Upper lobe of right lung (tissue), 1 donor: ENCODE measurements at regions not wholly inside any gene's neighbourhood (a gene's known extent, or its start where the extent isn't known, plus 50 kb on each side); places are given as distances from the start of the nearest gene placed in this dataset.

Experiments used
- ATAC-seq: fragments of 200-7000 bp; cut with Tn5 transposase; one replicate; pipeline ENCODE4 v1.9.1; 2020; ENCODE audit warnings: mild to moderate bottlenecking, moderate library complexity
- DNase-seq: peaks from one replicate; pipeline ENCODE4 v3.0.0-alpha.2; 2020
- H3K27ac ChIP-seq: fragments of 200-600 bp; one replicate; pipeline ENCODE4 v1.8.0; 2022
- H3K27me3 ChIP-seq: fragments of 200-600 bp; one replicate; pipeline ENCODE4 v1.8.0; 2022; ENCODE audit warnings: mild to moderate bottlenecking
- H3K36me3 ChIP-seq: fragments of 200-600 bp; one replicate; pipeline ENCODE4 v1.8.0; 2022
- H3K4me1 ChIP-seq: fragments of 200-600 bp; one replicate; pipeline ENCODE4 v1.8.0; 2022
- H3K4me3 ChIP-seq: fragments of 200-600 bp; one replicate; pipeline ENCODE4 v1.8.0; 2022; ENCODE audit warnings: mild to moderate bottlenecking
- H3K9me3 ChIP-seq: fragments of 200-600 bp; one replicate; pipeline ENCODE4 v1.8.0; 2022
- intact Hi-C: fragments of 100-400 bp; cut with DNase I; formaldehyde crosslinking; loops from one replicate; pipeline ENCODE4 v1.11.0; 2022
- TF ChIP-seq, protein P1 (sequence below): fragments of 200-600 bp; IDR thresholded peaks from one replicate; pipeline ENCODE4 v1.8.0; 2022; ENCODE audit warnings: antibody characterized with exemption
- donor health status: DM: no; HTN: yes; CAD: no; lungs with severe emphysema.

DNA sequence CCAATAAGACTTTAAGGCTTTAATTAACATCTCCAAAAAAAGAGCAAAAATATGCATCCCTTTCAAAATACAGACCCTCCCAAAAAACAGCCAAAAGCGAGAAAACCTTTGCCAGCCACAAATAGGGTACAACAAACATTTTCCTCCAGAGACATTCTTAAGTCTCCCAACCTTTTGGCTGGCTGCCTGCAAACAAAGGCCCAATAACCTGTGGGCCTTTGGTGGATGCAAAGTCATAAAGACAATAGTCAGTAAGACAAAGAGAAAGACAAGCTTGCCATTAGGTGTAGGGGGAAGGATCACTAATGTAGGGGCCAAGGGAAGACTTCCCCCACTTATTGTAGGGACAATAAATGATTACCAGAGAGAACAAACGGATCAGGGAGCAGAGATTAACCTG is 215.5 kb upstream of the ZFP42 start:
- Histone ChIP-seq H3K4me3 (no peak overlapping the region), H3K4me1 (no peaks in the 10 kb centered on the region), H3K9me3 (no peaks in the 10 kb centered on the region), H3K36me3 (no peaks in the 10 kb centered on the region), H3K27me3 (no peaks in the 10 kb centered on the region), H3K27ac (no peak overlapping the region)
- DNase-seq (no peak), ATAC-seq (no peak)
- intact Hi-C loops: no loop called here
- TF ChIP-seq, protein P1, sequence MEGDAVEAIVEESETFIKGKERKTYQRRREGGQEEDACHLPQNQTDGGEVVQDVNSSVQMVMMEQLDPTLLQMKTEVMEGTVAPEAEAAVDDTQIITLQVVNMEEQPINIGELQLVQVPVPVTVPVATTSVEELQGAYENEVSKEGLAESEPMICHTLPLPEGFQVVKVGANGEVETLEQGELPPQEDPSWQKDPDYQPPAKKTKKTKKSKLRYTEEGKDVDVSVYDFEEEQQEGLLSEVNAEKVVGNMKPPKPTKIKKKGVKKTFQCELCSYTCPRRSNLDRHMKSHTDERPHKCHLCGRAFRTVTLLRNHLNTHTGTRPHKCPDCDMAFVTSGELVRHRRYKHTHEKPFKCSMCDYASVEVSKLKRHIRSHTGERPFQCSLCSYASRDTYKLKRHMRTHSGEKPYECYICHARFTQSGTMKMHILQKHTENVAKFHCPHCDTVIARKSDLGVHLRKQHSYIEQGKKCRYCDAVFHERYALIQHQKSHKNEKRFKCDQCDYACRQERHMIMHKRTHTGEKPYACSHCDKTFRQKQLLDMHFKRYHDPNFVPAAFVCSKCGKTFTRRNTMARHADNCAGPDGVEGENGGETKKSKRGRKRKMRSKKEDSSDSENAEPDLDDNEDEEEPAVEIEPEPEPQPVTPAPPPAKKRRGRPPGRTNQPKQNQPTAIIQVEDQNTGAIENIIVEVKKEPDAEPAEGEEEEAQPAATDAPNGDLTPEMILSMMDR: no peak

DNA sequence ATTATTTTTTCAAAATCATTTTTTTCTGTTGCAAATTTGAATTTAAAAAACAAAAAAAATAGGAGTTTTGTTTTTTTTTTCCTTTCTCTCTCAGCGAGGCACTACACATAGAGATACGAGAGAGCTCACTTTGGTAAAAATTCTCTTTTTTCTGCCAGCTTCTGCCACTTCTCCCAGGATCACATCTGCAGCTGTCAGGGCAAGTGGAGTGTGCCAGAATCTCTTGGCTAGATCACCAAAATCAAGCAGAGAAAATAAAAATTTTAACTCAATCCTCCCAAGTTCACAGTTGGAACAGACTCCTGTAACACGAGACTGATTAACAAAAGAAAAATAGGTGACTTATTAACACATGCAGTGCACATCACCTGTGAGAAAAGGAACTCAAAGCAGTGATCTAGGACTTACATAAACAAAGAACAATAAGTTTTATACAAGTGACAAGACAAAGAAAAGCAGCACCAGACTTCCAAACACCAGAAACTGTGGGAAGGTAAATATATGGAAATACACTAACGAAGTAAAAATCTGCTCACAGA is 213.2 kb upstream of the ZFP42 start:
- Histone ChIP-seq H3K9me3 (no peaks in the 10 kb centered on the region), H3K27me3 (no peaks in the 10 kb centered on the region), H3K4me3 (no peak overlapping the region), H3K4me1 (no peaks in the 10 kb centered on the region), H3K27ac (no peak overlapping the region), H3K36me3 (no peaks in the 10 kb centered on the region)
- TF ChIP-seq, protein P1: no peak
- DNase-seq (no peak), ATAC-seq (no peak)
- intact Hi-C loops: no loop called here

DNA sequence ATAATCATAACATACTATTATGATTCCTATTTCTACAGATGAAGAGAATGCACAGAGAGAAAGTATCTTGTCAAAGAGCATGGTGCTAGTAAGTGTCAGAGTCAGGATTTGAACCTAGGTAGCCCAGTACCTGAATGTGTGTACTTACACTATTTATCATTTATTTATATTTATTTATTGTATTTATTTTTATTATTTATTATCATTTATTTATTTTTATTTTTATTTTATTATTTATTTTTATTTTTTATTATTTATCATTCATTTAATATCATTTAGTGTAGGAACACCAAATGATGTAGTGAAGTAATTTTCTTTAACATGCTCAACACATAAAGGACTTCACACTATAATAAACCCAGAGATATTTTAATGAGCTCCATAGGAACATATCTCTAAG is 209.4 kb upstream of the ZFP42 start:
- intact Hi-C loops: no loop called here
- no peaks in the 10 kb centered on the region for H3K36me3 ChIP-seq
- H3K27me3 ChIP-seq: no peaks in the 10 kb centered on the region
- H3K4me1 ChIP-seq: no peaks in the 10 kb centered on the region
- TF ChIP-seq, protein P1: no peak
- H3K9me3 ChIP-seq: no peaks in the 10 kb centered on the region
- no peak overlapping the region for H3K27ac ChIP-seq
- DNase-seq: no peak
- no peak for ATAC-seq
- H3K4me3 ChIP-seq: no peak overlapping the region

DNA sequence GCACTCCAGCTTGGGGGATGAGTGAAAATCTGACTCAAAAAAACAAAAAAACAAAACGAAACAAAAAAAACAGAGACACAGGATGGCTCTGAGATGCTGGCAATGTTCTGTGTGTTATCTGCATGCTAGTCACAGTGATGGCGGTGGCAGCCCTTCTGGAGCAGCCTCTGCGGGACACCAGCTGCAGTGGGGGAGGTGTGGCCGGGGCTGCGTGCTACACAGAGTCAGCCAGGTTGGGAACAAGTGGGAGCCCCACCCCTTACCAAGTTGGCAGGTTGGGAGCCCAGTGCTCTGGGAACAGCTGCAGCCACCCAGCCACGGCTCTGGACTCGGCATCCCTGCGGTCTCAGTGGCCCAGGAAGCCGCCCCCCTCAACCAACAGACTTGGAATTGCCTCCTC is 206.5 kb upstream of the ZFP42 start:
- no peaks in the 10 kb centered on the region for H3K27me3 ChIP-seq
- TF ChIP-seq, protein P1: no peak
- intact Hi-C loops: no loop called here
- no peak overlapping the region for H3K4me3 ChIP-seq
- no peak overlapping the region for H3K27ac ChIP-seq
- no peaks in the 10 kb centered on the region for H3K4me1 ChIP-seq
- DNase-seq: no peak
- H3K36me3 ChIP-seq: no peaks in the 10 kb centered on the region
- no peaks in the 10 kb centered on the region for H3K9me3 ChIP-seq
- ATAC-seq: no peak

DNA sequence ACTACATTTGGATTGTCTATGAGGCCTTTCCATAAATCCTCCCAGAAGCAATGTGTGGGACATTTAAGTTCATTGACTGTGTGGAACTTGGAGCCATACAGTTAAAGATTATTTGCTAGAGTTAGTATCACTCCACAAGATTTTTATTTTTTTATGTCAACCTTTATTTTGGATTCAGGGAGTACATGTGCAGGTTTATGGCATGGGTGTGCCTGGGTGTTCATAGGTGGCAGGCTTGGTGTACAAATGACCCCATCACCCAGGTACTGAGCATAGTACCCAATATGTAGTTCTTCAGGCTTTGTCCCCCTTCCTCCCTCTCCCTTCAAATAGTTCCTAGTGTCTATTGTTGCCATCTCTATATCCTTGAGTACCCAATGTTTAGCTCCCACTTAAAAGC is 199.8 kb upstream of the ZFP42 start:
- no peak overlapping the region for H3K4me3 ChIP-seq
- DNase-seq: no peak
- H3K27ac ChIP-seq: no peak overlapping the region
- intact Hi-C loops: no loop called here
- no peaks in the 10 kb centered on the region for H3K9me3 ChIP-seq
- no peaks in the 10 kb centered on the region for H3K27me3 ChIP-seq
- ATAC-seq: no peak
- no peaks in the 10 kb centered on the region for H3K4me1 ChIP-seq
- TF ChIP-seq, protein P1: no peak
- no peaks in the 10 kb centered on the region for H3K36me3 ChIP-seq

DNA sequence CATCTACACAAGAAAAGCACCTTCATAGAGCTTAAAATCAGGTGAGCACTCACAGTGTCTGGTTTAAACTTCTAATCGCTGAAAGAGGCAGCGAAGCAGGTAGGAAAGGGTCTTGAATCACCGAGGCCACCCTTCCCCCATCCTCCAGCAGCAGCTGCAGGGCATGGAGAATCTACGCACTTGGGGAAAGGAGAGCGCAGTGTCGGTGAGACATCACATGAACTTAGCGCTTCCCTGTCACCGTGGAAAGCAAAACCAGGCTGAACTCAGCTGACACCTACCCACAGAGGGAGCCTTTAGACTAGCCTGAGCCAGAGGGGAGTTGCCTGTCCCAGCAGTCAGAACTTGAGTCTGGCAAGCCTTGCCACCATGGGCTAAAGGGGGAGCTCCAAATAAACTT is 197.2 kb upstream of the ZFP42 start:
- Histone ChIP-seq H3K27ac (no peak overlapping the region), H3K4me1 (no peaks in the 10 kb centered on the region), H3K4me3 (no peak overlapping the region), H3K36me3 (no peaks in the 10 kb centered on the region), H3K9me3 (no peaks in the 10 kb centered on the region), H3K27me3 (no peaks in the 10 kb centered on the region)
- TF ChIP-seq, protein P1: no peak
- DNase-seq (no peak), ATAC-seq (no peak)
- intact Hi-C loops: no loop called here
